ENCODE measurements at regions not wholly inside any gene's neighbourhood (a gene's known extent, or its start where the extent isn't known, plus 50 kb on each side); places are given as distances from the start of the nearest gene placed in this dataset.

DNA sequence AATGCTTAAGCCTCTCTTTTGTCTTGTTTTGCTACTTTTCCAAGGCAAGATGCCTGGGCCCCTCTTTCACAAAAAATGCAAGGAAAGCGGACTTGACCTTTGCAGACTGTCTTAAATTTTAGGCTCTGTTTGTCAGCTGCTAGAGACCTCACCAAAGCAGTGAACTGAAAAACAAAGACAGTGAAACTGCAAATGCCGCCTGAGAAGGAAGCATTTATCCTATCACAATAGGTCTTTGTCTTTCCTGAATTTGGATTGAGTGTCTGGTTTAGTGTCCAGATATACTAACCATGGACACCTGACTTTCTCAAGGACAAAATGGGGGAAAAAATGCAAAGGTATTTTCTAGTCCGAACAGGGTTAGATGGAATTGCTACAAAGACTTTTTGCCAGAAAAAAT is 256.9 kb downstream of the INHBA start:
- no peak overlapping the region for H3K4me2 ChIP-seq (ENCODE audit: control insufficient read depth, insufficient read depth)
- no peak overlapping the region for H3K9ac ChIP-seq (ENCODE audit: control insufficient read depth, insufficient read depth, low read length)
- DNase-seq (ENCODE audit: low read depth, low spot score) (no peak), FAIRE-seq (no peak), ATAC-seq (no peak)
- H3K36me3 ChIP-seq (ENCODE audit: control insufficient read depth in 2 of 2, insufficient read depth in 2 of 2, low read length in 1 of 2): no peaks in the 10 kb centered on the region
- H3K79me2 ChIP-seq (ENCODE audit: control insufficient read depth, insufficient read depth, low read length): no peaks in the 10 kb centered on the region
- POLR2A ChIA-PET: no interaction called here
- in situ Hi-C loops (cut with MboI): no loop called here
- no peak overlapping the region for H2AFZ ChIP-seq (ENCODE audit: control insufficient read depth, low read depth, low read length)
- RAD21 ChIA-PET (ENCODE audit: unreplicated experiment): no interaction called here
- TF ChIP-seq HCFC1 (IDR thresholded peaks at IDR 0.05; ENCODE audit: low read length): no peak
- no peak for TF ChIP-seq ATF7 (IDR thresholded peaks at IDR 0.05; ENCODE audit: low read depth)
- TF ChIP-seq, protein P1, sequence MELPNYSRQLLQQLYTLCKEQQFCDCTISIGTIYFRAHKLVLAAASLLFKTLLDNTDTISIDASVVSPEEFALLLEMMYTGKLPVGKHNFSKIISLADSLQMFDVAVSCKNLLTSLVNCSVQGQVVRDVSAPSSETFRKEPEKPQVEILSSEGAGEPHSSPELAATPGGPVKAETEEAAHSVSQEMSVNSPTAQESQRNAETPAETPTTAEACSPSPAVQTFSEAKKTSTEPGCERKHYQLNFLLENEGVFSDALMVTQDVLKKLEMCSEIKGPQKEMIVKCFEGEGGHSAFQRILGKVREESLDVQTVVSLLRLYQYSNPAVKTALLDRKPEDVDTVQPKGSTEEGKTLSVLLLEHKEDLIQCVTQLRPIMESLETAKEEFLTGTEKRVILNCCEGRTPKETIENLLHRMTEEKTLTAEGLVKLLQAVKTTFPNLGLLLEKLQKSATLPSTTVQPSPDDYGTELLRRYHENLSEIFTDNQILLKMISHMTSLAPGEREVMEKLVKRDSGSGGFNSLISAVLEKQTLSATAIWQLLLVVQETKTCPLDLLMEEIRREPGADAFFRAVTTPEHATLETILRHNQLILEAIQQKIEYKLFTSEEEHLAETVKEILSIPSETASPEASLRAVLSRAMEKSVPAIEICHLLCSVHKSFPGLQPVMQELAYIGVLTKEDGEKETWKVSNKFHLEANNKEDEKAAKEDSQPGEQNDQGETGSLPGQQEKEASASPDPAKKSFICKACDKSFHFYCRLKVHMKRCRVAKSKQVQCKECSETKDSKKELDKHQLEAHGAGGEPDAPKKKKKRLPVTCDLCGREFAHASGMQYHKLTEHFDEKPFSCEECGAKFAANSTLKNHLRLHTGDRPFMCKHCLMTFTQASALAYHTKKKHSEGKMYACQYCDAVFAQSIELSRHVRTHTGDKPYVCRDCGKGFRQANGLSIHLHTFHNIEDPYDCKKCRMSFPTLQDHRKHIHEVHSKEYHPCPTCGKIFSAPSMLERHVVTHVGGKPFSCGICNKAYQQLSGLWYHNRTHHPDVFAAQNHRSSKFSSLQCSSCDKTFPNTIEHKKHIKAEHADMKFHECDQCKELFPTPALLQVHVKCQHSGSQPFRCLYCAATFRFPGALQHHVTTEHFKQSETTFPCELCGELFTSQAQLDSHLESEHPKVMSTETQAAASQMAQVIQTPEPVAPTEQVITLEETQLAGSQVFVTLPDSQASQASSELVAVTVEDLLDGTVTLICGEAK (IDR thresholded peaks at IDR 0.05; ENCODE audit: borderline replicate concordance): no peak
- TF ChIP-seq SRF (IDR thresholded peaks at IDR 0.05; ENCODE audit: low read depth in 2 of 2, low read length in 2 of 2): no peak
- H4K20me1 ChIP-seq (ENCODE audit: control insufficient read depth, insufficient read depth): no peaks in the 10 kb centered on the region
- H3K4me1 ChIP-seq (ENCODE audit: control insufficient read depth, insufficient read depth, low read length): no peaks in the 10 kb centered on the region
- SMC1A ChIA-PET (ENCODE audit: uncharacterized antibody, unreplicated experiment): interaction anchor here (0.6 kb wide), 1 partner anchor 87 kb away, joined by 4 read pairs; no protein-coding TSS in a partner anchor
- no TSS peak for BruUV-seq (replicated peaks)
- H3K9me3 ChIP-seq (replicated peaks; ENCODE audit: control insufficient read depth, insufficient read depth, low read length): no peaks in the 10 kb centered on the region
- intact Hi-C loops (cut with micrococcal nuclease; ENCODE audit: unreplicated experiment): no loop called here
- H3K4me3 ChIP-seq: no peak overlapping the region
- H3K27ac ChIP-seq (ENCODE audit: control insufficient read depth, insufficient read depth): no peak overlapping the region
- CTCF ChIA-PET: interaction anchor here (1.0 kb wide), 1 partner anchor 11 kb away, joined by 5 read pairs; no protein-coding TSS in a partner anchor
- H3K27me3 ChIP-seq (replicated peaks in 1 of 2; ENCODE audit: control insufficient read depth in 2 of 2, insufficient read depth in 2 of 2, low read length in 1 of 2): no peaks in the 10 kb centered on the region
- WGBS (ENCODE audit: insufficient coverage, insufficient replicate concordance, low lambda C conversion rate, missing lambda C conversion rate): 40% methylated on average over 3 of the region's 3 CpGs

Data from GM12878 (cell line).